Keratinocyte (primary cell): ENCODE measurements at regions not wholly inside any gene's neighbourhood (a gene's known extent, or its start where the extent isn't known, plus 50 kb on each side); places are given as distances from the start of the nearest gene placed in this dataset.

Experiments
- DNase-seq: peaks from one replicate; pipeline ENCODE4 v3.0.0-alpha.2; 2011; ENCODE audit warnings: low read depth, missing footprints, low spot score
- FAIRE-seq: peaks from 2 replicates; lab custom pipeline; 2011; peaks lifted over from hg19 to GRCh38; lab: Jason Lieb, UNC
- H2AFZ ChIP-seq: 2 replicates; pipeline ENCODE4 v1.6.0; 2012; ENCODE audit warnings: low read length, control low read depth, inconsistent platforms; ENCODE audit not compliant: control insufficient read depth
- H3K27ac ChIP-seq: 2 replicates; pipeline ENCODE4 v1.5.1; 2011; ENCODE audit warnings: low read length; ENCODE audit not compliant: control insufficient read depth, insufficient read depth
- H3K27me3 ChIP-seq: 3 replicates; pipeline ENCODE4 v1.6.0; 2011; ENCODE audit warnings: low read length; ENCODE audit not compliant: control insufficient read depth, insufficient read depth; ENCODE audit errors: extremely low read depth
- H3K36me3 ChIP-seq, 2 experiments: 2 replicates in 1 of 2; 3 replicates in 1 of 2; pipeline ENCODE4 v1.5.1; 2011; ENCODE audit warnings: low read length in 2 of 2, mild to moderate bottlenecking in 1 of 2; ENCODE audit not compliant: control insufficient read depth in 2 of 2, insufficient read depth in 2 of 2; ENCODE audit errors: extremely low read depth in 1 of 2
- H3K4me1 ChIP-seq: 3 replicates; pipeline ENCODE4 v1.5.1; 2011; ENCODE audit warnings: low read length; ENCODE audit not compliant: control insufficient read depth, insufficient read depth; ENCODE audit errors: extremely low read depth
- H3K4me2 ChIP-seq: 3 replicates; pipeline ENCODE4 v1.6.0; 2011; ENCODE audit warnings: low read depth, low read length; ENCODE audit not compliant: control insufficient read depth, insufficient read depth; ENCODE audit errors: extremely low read depth
- H3K4me3 ChIP-seq, 3 experiments: fragments of 200-600 bp in 1 of 3; sonication (generic) in 1 of 3; 2 replicates in 2 of 3; 3 replicates in 1 of 3; pipeline ENCODE4 v1.5.1; 2011 to 2016; ENCODE audit warnings: low read length in 3 of 3, mild to moderate bottlenecking in 3 of 3, control low read depth in 2 of 3, inconsistent platforms in 1 of 3, low read depth in 1 of 3, mixed read lengths in 1 of 3, mixed run types in 1 of 3, moderate library complexity in 1 of 3; ENCODE audit not compliant: control insufficient read depth in 2 of 3, insufficient read depth in 2 of 3; ENCODE audit errors: extremely low read depth in 1 of 3
- H3K79me2 ChIP-seq: 2 replicates; pipeline ENCODE4 v1.6.0; 2012; ENCODE audit warnings: low read length; ENCODE audit not compliant: control insufficient read depth, insufficient read depth
- H3K9ac ChIP-seq: 3 replicates; pipeline ENCODE4 v1.6.0; 2011; ENCODE audit warnings: low read length; ENCODE audit not compliant: control insufficient read depth, insufficient read depth; ENCODE audit errors: extremely low read depth
- H3K9me1 ChIP-seq: 3 replicates; pipeline ENCODE4 v1.6.0; 2011; ENCODE audit warnings: low read length; ENCODE audit not compliant: control insufficient read depth, insufficient read depth; ENCODE audit errors: extremely low read depth
- H3K9me3 ChIP-seq: 2 replicates; pipeline ENCODE4 v1.5.1; 2012; ENCODE audit warnings: low read depth, low read length; ENCODE audit not compliant: control insufficient read depth
- H4K20me1 ChIP-seq: 3 replicates; pipeline ENCODE4 v1.6.0; 2011; ENCODE audit warnings: low read length; ENCODE audit not compliant: control insufficient read depth, insufficient read depth; ENCODE audit errors: extremely low read depth
- CTCF ChIP-seq, 3 experiments: IDR thresholded peaks in 1 of 3; conservative IDR thresholded peaks in 1 of 3; optimal IDR thresholded peaks in 1 of 3; 2 replicates in 2 of 3; 3 replicates in 1 of 3; pipeline versions ENCODE3 to v1.5.1; 2011; ENCODE audit warnings: low read length in 3 of 3, mild to moderate bottlenecking in 3 of 3, moderate library complexity in 2 of 3, control low read depth in 1 of 3, inconsistent platforms in 1 of 3; ENCODE audit not compliant: insufficient read depth in 2 of 3; ENCODE audit errors: extremely low read depth in 1 of 3
- EZH2 ChIP-seq: IDR thresholded peaks from one replicate; pipeline ENCODE4 v1.6.1; 2012; ENCODE audit warnings: inconsistent platforms, mild to moderate bottlenecking, low read length, moderate library complexity
- dilution Hi-C: fragments of 300-500 bp; cut with MboI; formaldehyde crosslinking; loops from one replicate; pipeline ENCODE4 v1.7.0; 2020; ENCODE audit warnings: low sequenced_read_pairs; ENCODE audit not compliant: extremely low pct_ligation_motif_present

- Histone ChIP-seq H3K4me3 (no peak overlapping the region), H3K4me2 (no peak overlapping the region), H2AFZ (no peak overlapping the region), H3K79me2 (no peaks in the 10 kb centered on the region), H3K36me3 (no peaks in the 10 kb centered on the region), H3K9ac (no peak overlapping the region), H3K27me3 (no peaks in the 10 kb centered on the region), H3K27ac (no peak overlapping the region), H4K20me1 (no peaks in the 10 kb centered on the region), H3K4me1 (peaks cover 12% of the 10 kb centered on the region), H3K9me1 (no peaks in the 10 kb centered on the region), H3K9me3 (no peaks in the 10 kb centered on the region)
- FAIRE-seq (no peak), DNase-seq (no peak)
- dilution Hi-C loops, result no loop called here
- TF ChIP-seq CTCF (optimal IDR thresholded peaks at IDR 0.05 in 1 of 3, IDR thresholded peaks at IDR 0.05 in 1 of 3, conservative IDR thresholded peaks at IDR 0.05 in 1 of 3; ENCODE audit: extremely low read depth in 1 of 3, insufficient read depth in 2 of 3, low read length in 3 of 3) (no peak), EZH2 (no peak)
Measured at GRCh38 chr6:6753301-6753700, 164.8 kb downstream of the LY86 start.

GRCh38 chr6:6756526-6756925, 168.0 kb downstream of the LY86 start:
- Histone ChIP-seq H3K4me1 (no peaks in the 10 kb centered on the region), H3K27me3 (no peaks in the 10 kb centered on the region), H2AFZ (no peak overlapping the region), H3K27ac (no peak overlapping the region), H4K20me1 (no peaks in the 10 kb centered on the region), H3K4me2 (no peak overlapping the region), H3K9me3 (no peaks in the 10 kb centered on the region), H3K79me2 (no peaks in the 10 kb centered on the region), H3K4me3 (no peak overlapping the region), H3K9ac (no peak overlapping the region), H3K9me1 (no peaks in the 10 kb centered on the region), H3K36me3 (no peaks in the 10 kb centered on the region)
- dilution Hi-C loops, result no loop called here
- no peak for DNase-seq
- no peak for TF ChIP-seq CTCF (optimal IDR thresholded peaks at IDR 0.05 in 1 of 3, IDR thresholded peaks at IDR 0.05 in 1 of 3, conservative IDR thresholded peaks at IDR 0.05 in 1 of 3; ENCODE audit: extremely low read depth in 1 of 3, insufficient read depth in 2 of 3, low read length in 3 of 3)
- no peak for TF ChIP-seq EZH2
- no peak for FAIRE-seq
